GM18868 (cell line): ENCODE measurements at regions not wholly inside any gene's neighbourhood (a gene's known extent, or its start where the extent isn't known, plus 50 kb on each side); places are given as distances from the start of the nearest gene placed in this dataset.
"Not testable (repeated sequence)": the region's sequence is repeated elsewhere in the genome, so short reads cannot be mapped to it uniquely, and the experiment has no call there.

ENCODE experiments used
- ATAC-seq: cut with Tn5 transposase; IDR thresholded peaks from one replicate; pipeline ENCODE4 v1.9.1; 2021; ENCODE audit warnings: mild to moderate bottlenecking, moderate library complexity; ENCODE audit not compliant: unreplicated experiment

- ATAC-seq, result no peak
Observed at GRCh38 chr9:30771760-30772159, 1612.7 kb upstream of the ACO1 start.

- ATAC-seq, result no peak
Observed at GRCh38 chr9:30773427-30773826, 1611.0 kb upstream of the ACO1 start.

- ATAC-seq, result no peak
Observed at GRCh38 chr9:30774326-30774725, 1610.1 kb upstream of the ACO1 start.

DNA sequence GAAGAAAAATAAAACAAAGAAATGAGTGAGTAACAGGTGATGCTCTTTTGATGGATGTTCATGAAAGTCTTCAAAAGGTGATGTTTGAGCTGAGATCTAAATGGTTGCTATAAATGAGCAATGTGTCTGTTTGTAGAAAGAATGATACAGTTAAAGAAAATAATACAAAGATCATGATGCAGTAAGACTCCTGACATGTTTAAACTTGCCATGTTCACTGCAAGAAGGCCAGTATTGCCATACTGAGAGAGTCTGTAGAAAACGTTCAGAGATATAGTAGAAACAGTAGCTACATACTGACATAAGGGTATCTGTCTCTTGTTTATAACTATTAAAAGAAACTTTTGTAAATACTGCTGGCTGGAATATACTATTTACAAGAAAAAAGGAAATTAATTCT lies 1609.2 kb upstream of the ACO1 start:
- no peak for ATAC-seq

- no peak for ATAC-seq
Observed at GRCh38 chr9:30796764-30797163, 1587.7 kb upstream of the ACO1 start.

DNA sequence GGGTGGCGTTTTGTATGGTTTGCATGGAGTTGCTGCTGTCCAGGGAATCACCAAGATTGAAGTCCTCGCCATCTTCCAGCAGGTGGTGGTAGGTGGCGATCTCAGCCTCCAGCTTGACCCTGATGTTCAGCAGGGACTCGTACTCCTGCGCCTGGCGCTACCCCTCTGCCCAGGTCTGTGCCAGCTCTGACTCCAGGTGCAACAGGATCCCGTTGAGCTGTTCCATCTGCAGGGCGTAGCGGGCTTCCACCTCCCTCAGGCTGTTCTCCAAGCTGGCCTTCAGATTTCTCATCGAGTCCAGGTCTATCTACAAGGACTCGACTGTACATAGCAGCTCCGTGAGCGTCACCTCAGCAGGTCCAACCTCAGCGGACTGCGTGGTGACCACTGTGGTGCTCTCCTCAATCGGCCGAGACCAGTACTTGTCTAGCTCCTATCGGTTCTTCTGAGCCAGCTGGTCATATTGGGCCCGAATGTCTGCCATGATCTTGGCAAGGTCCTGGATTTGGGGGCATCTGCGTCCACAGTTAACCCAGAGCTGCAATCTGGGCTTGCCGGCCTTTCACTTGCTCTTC lies 1584.8 kb upstream of the ACO1 start:
- no peak for ATAC-seq

GRCh38 chr9:30800421-30800820 lies 1584.0 kb upstream of the ACO1 start:
- ATAC-seq, result no peak

DNA sequence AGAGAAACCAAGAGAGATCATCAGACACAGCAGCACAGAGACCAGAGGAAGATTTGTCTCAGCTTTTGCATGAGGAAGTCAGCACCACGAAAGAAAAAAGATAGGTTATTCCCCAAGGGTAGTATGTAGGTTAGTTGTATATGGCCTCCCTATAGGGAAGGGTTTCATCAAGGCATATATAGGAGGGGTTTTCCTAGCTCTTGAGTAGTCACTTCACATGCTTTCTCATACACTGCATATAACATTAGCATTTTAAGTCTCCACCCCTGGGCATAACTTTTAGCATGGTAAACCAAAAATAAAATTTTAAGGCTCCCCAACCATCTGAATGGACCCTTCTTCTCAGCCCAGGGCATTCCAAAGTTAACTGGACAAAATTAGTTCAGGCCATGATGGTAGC lies 1571.6 kb upstream of the ACO1 start:
- no peak for ATAC-seq

GRCh38 chr9:30815585-30815984 lies 1568.9 kb upstream of the ACO1 start:
- no peak for ATAC-seq

DNA sequence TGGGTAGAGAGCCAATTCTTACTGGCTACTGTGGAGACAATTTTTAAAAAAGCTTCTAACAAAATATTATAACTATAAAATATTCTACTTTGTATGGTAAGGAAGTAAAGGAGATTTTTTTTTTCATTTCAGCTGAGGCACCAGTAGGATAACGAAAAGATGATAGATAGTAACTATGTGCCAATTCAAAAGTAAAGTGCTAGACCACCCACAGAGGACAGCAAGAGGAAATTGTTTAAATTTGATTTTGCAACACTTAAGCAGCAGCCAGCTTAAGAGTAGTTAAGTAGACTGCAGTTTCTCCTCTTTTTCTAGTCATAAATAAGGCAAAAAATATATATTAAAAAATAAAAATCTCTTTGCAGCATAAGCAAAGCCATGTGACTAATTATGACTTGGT lies 1539.3 kb upstream of the ACO1 start:
- ATAC-seq, result no peak

- ATAC-seq, result no peak
Observed at GRCh38 chr9:30846651-30847050, 1537.8 kb upstream of the ACO1 start.

- ATAC-seq, result no peak
Observed at GRCh38 chr9:30851600-30851999, 1532.8 kb upstream of the ACO1 start.

GRCh38 chr9:30900706-30901105 lies 1483.7 kb upstream of the ACO1 start:
- ATAC-seq, result no peak

DNA sequence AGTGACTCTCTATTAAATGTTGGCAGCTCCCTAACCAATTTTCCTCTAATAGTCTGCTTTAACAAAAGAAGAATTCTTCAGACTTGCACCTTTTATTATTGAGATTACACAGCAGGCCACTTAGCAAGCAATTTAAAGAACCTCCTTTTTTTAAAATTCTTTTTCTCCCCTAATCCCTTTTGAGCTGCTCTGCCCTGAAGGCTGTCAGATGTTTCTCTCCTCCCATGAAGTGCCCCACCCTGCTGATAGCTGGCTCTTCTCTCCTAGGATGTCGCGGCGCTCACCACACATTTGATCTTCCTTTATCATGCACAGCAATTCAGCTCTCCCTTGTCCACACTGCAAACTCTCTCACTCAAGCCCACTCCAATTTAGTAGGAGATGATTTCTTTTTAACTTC lies 1471.1 kb upstream of the ACO1 start:
- no peak for ATAC-seq

DNA sequence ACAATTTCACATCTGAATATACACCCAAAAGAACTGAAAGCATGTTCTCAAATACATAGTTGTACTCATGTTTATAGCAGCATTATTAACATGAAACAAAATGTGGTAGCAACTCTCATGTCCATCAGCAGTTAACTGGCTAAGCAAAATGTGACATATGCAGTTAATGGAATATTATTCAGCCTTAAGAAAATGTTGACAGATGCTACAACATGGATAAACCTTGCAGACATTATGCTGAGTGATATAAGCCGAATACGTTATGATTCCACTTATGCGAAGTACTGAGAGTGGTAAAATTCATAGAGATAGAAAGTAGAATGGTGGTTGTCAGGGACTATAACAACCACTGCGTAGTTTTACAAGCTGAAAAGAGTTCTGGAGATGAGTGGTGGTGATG lies 1469.0 kb upstream of the ACO1 start:
- no peak for ATAC-seq

DNA sequence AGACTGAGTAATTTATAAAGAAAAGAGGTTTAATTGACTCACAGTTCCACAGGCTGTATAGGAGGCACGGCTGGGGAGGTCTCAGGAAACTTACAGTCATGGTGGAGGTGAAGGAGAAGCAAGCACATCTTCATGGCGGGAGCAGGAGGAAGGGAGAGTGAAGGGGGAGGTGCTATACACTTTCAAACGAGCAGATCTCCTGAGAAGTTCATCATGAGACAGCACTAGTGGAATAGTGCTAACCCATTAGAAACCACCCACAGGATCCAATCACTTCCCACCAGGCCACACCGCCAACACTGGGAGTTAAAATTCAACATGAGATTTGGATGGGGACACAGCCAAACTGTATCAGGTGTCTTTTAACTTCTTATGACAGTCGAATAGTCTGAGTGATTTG lies 1459.3 kb upstream of the ACO1 start:
- ATAC-seq, result no peak

- ATAC-seq, result no peak
Observed at GRCh38 chr9:30925635-30926034, 1458.8 kb upstream of the ACO1 start.

DNA sequence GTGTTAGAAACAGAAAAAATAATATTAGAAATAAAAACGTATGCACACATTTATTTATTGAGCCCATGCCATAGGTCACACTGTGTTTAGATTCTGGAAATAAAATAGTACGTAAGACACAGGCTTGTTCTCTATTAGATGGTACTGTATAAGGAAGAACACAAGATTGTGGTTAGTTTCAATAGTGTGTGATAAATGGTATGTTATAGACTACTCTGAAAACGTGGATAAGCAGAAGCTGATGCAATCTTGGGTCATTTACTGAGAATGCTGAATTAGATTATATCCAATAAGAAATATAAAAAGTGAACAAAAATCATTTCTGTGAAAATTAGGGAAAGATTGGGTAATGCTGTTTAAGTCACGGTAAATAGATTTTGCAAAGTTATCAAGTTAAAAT lies 1456.4 kb upstream of the ACO1 start:
- ATAC-seq, result no peak

DNA sequence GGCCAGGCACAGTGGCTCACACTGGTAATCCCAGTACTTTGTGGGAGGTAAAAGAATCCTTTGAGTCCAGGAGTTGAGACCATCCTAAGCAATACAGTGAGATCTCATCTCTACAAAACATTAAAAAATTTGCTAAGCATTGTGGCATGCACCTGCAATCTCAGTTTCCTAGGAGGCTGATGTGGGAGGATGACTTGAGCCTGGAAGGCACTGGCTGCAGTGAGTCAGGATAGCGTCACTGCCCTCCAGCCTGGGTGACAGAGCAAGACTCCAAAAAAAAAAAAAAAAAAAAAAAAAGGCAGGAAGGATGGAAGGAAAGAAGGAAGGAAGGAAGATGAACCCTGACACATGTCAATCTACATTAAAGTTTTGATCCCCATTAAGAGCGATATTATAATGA lies 1452.2 kb upstream of the ACO1 start:
- no peak for ATAC-seq

DNA sequence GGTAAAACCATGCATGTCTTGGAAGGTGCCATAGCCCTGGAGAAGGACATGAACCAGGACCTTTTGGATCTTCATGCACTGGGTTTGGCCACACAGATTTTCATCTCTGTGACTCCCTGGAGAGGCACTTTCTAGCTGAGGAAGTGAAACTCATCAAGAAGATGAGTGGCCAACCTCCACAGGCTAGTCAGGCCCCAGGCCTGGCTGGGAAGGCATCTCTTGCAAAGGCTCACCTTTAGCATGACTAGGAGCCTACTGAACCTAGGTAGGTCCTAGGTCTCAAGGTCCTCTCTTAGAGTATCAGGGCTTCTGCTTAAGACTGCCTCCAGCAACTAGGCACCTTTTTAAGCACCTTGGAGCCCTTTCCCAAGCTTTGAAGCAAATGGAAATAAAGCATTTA lies 1448.7 kb upstream of the ACO1 start:
- peak; percentile 50 for ATAC-seq

GRCh38 chr9:30937106-30937505 lies 1447.3 kb upstream of the ACO1 start:
- ATAC-seq, result no peak

GRCh38 chr9:30942852-30943251 lies 1441.6 kb upstream of the ACO1 start:
- not testable (repeated sequence) for ATAC-seq

- no peak for ATAC-seq
Observed at GRCh38 chr9:30943446-30944224, 1440.8 kb upstream of the ACO1 start.
